Small intestine (tissue), 7 donors: ENCODE measurements at regions not wholly inside any gene's neighbourhood (a gene's known extent, or its start where the extent isn't known, plus 50 kb on each side); places are given as distances from the start of the nearest gene placed in this dataset.
"Not testable (repeated sequence)": the region's sequence is repeated elsewhere in the genome, so short reads cannot be mapped to it uniquely, and the experiment has no call there.

Experiments
- DNase-seq, 2 donors: peaks; one replicate each; pipeline versions ENCODE4 v3.0.0 to v3.0.0-alpha.2; 2013
- FAIRE-seq: peaks from 2 replicates; lab custom pipeline; 2012; peaks lifted over from hg19 to GRCh38; lab: Jason Lieb, UNC
- H3K27ac ChIP-seq, 3 donors: one replicate each; pipeline ENCODE4 v1.5.1; 2013; ENCODE audit warnings: low read length in 2 of 3, mild to moderate bottlenecking in 2 of 3, control low read depth in 1 of 3, inconsistent platforms in 1 of 3, low read depth in 1 of 3, moderate library complexity in 1 of 3
- H3K27me3 ChIP-seq, 3 donors: one replicate each; pipeline ENCODE4 v1.6.1; 2013; ENCODE audit warnings: low read length in 3 of 3, inconsistent platforms in 1 of 3; ENCODE audit not compliant: control insufficient read depth in 3 of 3, insufficient read depth in 3 of 3
- H3K36me3 ChIP-seq, 3 donors: one replicate each; pipeline ENCODE4 v1.6.1; 2013; ENCODE audit warnings: low read length in 3 of 3, inconsistent platforms in 1 of 3, low read depth in 1 of 3, mild to moderate bottlenecking in 1 of 3, moderate library complexity in 1 of 3; ENCODE audit not compliant: control insufficient read depth in 3 of 3, insufficient read depth in 2 of 3
- H3K4me1 ChIP-seq, 3 donors: one replicate each; pipeline ENCODE4 v1.6.1; 2013; ENCODE audit warnings: low read length in 2 of 3, inconsistent platforms in 1 of 3, low read depth in 1 of 3, mild to moderate bottlenecking in 1 of 3, moderate library complexity in 1 of 3; ENCODE audit not compliant: control insufficient read depth in 3 of 3, insufficient read depth in 2 of 3
- H3K4me3 ChIP-seq, 3 donors: one replicate each; pipeline ENCODE4 v1.5.1; 2013; ENCODE audit warnings: low read length in 3 of 3, control low read depth in 1 of 3, inconsistent platforms in 1 of 3, low read depth in 1 of 3, mild to moderate bottlenecking in 1 of 3, moderate library complexity in 1 of 3
- H3K9me3 ChIP-seq, 2 donors: one replicate each; pipeline ENCODE4 v1.6.1; 2013; ENCODE audit warnings: low read depth in 1 of 2, low read length in 1 of 2; ENCODE audit not compliant: control insufficient read depth in 2 of 2, insufficient read depth in 1 of 2
- WGBS, 3 donors: extraction: QIAGEN DNeasy Blood & Tissue Kit; methylation state at CpG; one replicate each; pipeline ENCODE4 v1.1.7; 2013; 5-methylcytosine and 5-hydroxymethylcytosine counted together
- donor health status: healthy with polysubstance abuse.
- donor health status: control.
- donor health status: control.
- donor health status: Bipolar disorder and iron deficiency.
- donor health status: healthy.

DNA sequence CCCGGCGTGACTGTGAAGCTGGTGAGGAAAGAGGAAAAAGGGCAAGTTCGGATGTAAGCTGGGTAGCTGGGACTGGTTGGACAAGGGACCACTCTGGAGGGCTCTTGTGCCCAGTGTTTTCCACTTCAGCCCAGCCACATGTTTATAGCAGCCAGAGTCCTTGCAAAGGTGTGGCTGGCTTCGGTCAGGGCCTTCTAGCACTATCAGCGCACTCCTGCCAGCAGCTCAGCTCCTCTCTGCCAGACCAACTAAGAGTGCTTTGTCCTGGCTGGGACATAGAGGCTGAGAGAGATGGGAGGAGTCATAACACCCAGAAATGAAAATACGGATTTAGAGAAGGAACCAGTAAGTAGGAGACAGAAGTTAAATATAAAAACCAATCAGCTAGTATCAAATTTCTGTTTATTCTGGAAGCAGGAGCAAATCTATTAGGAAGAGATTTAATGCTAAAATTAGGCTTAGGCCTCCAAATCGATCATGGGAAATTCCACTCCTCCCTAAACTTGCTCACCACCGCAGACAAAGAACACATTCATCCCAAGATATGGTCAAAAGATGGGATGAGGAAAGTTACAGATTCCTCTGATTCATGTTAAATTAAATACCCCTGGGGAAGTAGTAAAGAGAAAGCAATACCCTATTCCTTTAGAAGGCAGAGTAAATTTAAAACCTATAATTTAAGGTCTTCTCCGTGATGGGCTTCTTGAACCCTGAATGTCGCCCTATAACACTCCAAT is 135.0 kb downstream of the RALA start:
- Histone ChIP-seq H3K4me3 (no peak overlapping the region), H3K27me3 (no peaks in the 10 kb centered on the region), H3K9me3 (peaks cover 0 to 6% of the 10 kb centered on the region in 2 donors), H3K36me3 (no peaks in the 10 kb centered on the region), H3K4me1 (no peaks in the 10 kb centered on the region), H3K27ac (no peak overlapping the region)
- DNase-seq (no peak), FAIRE-seq (no peak)
- WGBS, 3 donors = 89 to 95% (median 92%) methylated on average over 10 of the region's 10 CpGs

DNA sequence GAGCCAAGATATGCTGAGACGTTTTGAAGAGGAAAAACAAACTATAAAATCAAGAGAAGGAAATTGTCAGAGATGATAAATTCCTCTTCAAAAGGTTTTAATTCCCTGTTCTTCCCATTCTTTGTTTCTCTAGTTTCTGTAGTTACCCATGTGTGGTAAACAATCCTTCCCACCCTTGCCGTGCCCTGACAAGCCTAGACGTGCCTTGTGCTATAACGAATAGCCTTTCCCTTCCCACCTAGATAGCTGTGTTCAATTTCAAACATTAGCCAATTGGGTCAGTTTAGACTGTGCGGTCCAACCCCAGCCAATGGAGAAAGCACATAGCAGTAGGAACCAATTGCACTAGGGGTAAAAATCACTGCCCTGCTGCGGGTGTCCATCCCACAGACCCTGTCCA is 138.1 kb downstream of the RALA start:
- 78 to 89% (median 85%) methylated on average over 6 of the region's 6 CpGs for WGBS, 3 donors
- FAIRE-seq (no peak), DNase-seq (no peak)
- H3K27me3 ChIP-seq = no peaks in the 10 kb centered on the region
- no peak overlapping the region for H3K4me3 ChIP-seq
- peaks cover 0 to 6% of the 10 kb centered on the region in 2 donors for H3K9me3 ChIP-seq
- H3K4me1 ChIP-seq = no peaks in the 10 kb centered on the region
- no peak overlapping the region for H3K27ac ChIP-seq
- H3K36me3 ChIP-seq = no peaks in the 10 kb centered on the region

DNA sequence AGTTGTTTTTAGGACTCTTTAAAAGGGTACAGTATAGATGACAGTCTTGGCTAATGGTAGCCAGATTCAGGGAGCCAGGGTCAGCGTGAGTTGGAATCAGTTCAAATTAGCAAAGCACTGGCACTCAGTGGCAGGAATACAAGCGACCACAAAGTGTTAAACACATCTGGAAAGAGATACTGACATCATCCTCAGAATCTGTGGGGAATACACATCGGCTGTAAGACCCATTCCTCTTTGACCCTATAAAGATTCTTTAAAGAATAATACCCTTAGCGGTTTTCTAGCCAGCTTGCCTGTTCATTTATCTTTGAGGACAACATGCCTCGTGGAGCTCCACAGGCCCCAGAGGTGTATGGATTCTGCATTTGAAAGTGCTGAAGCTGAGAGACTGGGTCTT is 139.1 kb downstream of the RALA start:
- not testable (repeated sequence) for DNase-seq, FAIRE-seq, H3K27me3 ChIP-seq, H3K36me3 ChIP-seq, H3K9me3 ChIP-seq, H3K4me3 ChIP-seq, H3K4me1 ChIP-seq, H3K27ac ChIP-seq
- WGBS, 3 donors = 81 to 87% (median 83%) methylated on average over 5 of the region's 5 CpGs

DNA sequence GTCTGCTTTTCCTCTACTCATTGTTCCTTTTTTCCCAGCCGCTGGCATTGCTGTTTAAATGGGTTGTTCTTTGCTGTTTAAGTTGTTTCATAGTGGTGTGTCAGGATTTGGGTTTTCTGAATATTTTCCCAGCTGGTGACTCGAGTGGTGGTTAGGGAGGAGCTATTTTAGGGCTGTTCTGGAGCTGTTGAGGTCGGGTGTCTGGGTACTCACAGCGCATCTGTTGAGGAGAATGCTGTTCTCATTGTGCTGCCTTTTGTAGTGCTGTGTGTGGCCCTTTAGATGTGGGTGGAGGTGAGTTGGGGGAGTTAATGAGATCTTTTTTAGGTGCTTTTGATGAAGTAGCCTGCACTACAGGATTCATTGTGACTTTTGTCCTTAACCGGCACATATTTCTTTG is 139.5 kb downstream of the RALA start:
- not testable (repeated sequence) for H3K27ac ChIP-seq

DNA sequence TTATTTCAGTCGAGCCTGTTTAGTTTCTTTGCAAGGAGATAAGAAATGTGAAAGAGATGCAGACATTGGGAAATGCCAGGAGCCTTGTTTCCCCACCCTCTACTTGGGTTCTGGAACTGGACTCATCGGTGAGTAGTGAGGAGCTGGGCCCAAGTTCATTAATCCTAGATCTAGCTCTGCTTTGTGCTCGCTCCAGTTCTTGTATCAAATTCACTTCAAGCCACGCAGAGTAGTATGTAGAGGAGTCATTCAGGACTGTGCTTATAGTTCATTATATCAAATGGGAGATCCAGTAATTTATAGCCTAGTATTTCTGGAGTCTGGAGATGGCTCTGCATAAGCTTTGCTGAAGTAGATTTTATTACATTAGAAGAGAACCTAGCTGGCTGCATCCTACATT is 142.5 kb downstream of the RALA start:
- H3K4me1 ChIP-seq, H3K9me3 ChIP-seq, FAIRE-seq, H3K36me3 ChIP-seq, H3K27ac ChIP-seq, H3K4me3 ChIP-seq, H3K27me3 ChIP-seq, DNase-seq: not testable (repeated sequence)
- 91 to 93% (median 91%) methylated on average over 4 of the region's 4 CpGs for WGBS, 3 donors

More for the DNA sequence above, 139.5 kb downstream of the RALA start:
- not testable (repeated sequence) for H3K4me3 ChIP-seq, H3K9me3 ChIP-seq, DNase-seq, FAIRE-seq, H3K36me3 ChIP-seq, H3K27me3 ChIP-seq, H3K4me1 ChIP-seq
- 70 to 82% (median 82%) methylated on average over 5 of the region's 5 CpGs for WGBS, 3 donors

DNA sequence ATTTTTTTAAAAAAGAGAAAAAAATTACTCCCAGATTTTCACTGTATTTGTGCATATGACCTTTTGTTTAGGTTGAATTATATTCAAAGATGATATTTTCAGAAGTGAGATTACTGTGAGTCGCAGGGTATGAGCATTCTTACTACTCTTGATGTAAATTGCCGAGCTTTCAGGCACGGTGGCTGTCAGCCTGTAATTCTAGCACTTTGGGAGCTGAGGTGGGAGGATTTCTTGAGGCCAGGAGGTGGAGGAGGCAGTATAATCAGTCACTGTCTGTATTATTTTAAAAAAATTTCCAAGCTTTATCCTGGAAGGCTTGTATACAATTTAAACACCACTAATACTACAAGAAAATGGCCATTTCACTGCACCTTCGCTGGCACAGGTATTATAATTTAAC is 145.1 kb downstream of the RALA start:
- H3K4me1 ChIP-seq, FAIRE-seq, H3K27me3 ChIP-seq, DNase-seq, H3K36me3 ChIP-seq, H3K9me3 ChIP-seq, H3K4me3 ChIP-seq, H3K27ac ChIP-seq: not testable (repeated sequence)
- WGBS, 3 donors = 93 to 96% (median 96%) methylated on average over 4 of the region's 4 CpGs

DNA sequence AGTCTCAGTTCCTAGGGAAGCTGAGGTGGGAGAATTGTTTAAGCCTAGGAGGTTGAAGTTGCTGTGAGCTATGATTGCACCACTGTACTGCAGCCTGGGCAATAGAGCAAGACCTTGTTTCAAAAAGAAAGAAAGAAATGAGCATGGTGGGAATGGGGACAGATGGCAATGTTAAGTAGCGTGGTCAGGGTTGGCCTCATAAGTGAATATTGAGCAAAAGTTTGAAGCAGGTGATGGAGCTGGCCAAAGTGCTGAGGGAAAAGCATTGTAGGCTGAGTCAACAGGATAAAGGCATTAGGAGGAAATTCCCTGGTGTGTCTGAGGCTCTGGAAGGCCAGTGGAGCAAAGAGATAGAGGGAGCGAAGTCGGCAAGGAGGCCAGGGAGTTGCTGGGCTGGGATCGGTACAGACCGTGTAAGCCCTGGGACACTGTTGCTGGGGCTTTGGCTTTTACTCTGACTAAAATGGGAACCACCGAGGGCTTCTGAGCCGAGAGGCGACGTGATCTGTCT is 151.0 kb downstream of the RALA start:
- not testable (repeated sequence) for H3K9me3 ChIP-seq, FAIRE-seq, DNase-seq, H3K27ac ChIP-seq, H3K4me1 ChIP-seq, H3K36me3 ChIP-seq, H3K27me3 ChIP-seq, H3K4me3 ChIP-seq
- 90 to 99% (median 94%) methylated on average over 9 of the region's 9 CpGs for WGBS, 3 donors

DNA sequence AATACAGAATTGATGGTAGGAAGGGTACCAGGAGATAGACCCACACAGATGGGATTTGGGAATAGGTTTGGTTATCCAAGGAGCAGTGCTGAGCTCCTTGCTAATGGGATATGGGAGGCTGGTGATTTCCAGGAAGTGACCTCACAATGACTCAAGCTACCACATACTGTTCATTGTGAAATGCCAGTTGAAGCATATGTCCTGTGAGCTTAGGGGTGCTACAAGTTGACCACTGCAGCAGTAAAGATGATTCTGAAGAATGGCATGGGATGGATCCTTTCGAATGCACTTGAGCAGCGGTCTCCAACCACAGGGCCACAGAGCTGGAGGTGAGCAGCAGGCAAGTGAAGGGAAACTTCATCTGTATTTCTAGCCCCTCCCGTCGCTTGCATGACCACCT is 158.2 kb downstream of the RALA start:
- 97 to 100% (median 98%) methylated on average over 4 of the region's 4 CpGs for WGBS, 3 donors
- not testable (repeated sequence) for H3K4me1 ChIP-seq, H3K9me3 ChIP-seq, FAIRE-seq, H3K27ac ChIP-seq, DNase-seq, H3K36me3 ChIP-seq, H3K4me3 ChIP-seq, H3K27me3 ChIP-seq

DNA sequence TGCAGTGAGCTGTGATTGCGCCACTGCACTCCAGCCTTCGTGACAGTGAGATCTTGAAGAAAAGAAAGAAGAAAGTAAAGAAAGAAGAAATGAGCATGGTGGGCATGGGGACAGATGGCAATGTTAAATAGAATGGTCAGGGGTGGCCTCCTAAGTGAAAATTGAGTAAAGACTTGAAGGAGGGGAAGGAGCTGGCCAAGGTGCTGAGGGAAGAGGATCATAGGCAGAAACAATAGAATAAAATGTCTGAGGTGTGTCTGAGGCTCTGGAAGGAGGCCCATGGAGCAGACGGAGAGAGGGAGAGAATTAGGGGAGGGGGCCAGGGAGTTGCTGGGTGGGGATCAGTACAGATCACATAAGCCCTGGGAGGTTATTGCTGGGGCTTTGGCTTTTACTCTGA is 163.1 kb downstream of the RALA start:
- DNase-seq, H3K4me1 ChIP-seq, H3K9me3 ChIP-seq, H3K4me3 ChIP-seq, H3K27ac ChIP-seq, FAIRE-seq, H3K36me3 ChIP-seq, H3K27me3 ChIP-seq: not testable (repeated sequence)
- WGBS, 3 donors = 90 to 93% (median 92%) methylated on average over 3 of the region's 3 CpGs
